Coronary artery (tissue), 2 donors: ENCODE measurements at regions not wholly inside any gene's neighbourhood (a gene's known extent, or its start where the extent isn't known, plus 50 kb on each side); places are given as distances from the start of the nearest gene placed in this dataset.

Experiments used
- DNase-seq: peaks from one replicate; pipeline ENCODE4 v3.0.0-alpha.2; 2017; ENCODE audit warnings: low spot score
- H3K27ac ChIP-seq, 2 donors: fragments of 200-600 bp; sonication (generic); one replicate each; pipeline ENCODE4 v1.5.1; 2016 to 2019
- H3K4me3 ChIP-seq: fragments of 200-600 bp; sonication (generic); 2 replicates; pipeline ENCODE4 v1.5.1; 2016; ENCODE audit warnings: mild to moderate bottlenecking, moderate library complexity
- CTCF ChIP-seq: fragments of 200-600 bp; sonication (generic); IDR thresholded peaks from one replicate; pipeline ENCODE4 v1.5.1; 2019; ENCODE audit warnings: antibody characterized with exemption

- no peak for TF ChIP-seq CTCF
- no peak overlapping the region for H3K4me3 ChIP-seq
- DNase-seq: no peak
- H3K27ac ChIP-seq: no peak overlapping the region
Measured at GRCh38 chr1:73356485-73356884, 841.5 kb downstream of the LRRIQ3 start.

GRCh38 chr1:73343947-73344346 is 854.0 kb downstream of the LRRIQ3 start:
- DNase-seq: no peak
- Histone ChIP-seq H3K4me3 (no peak overlapping the region), H3K27ac (no peak overlapping the region)
- no peak for TF ChIP-seq CTCF

GRCh38 chr1:73333847-73334503 is 864.0 kb downstream of the LRRIQ3 start:
- no peak for TF ChIP-seq CTCF
- Histone ChIP-seq H3K27ac (no peak overlapping the region), H3K4me3 (no peak overlapping the region)
- DNase-seq: no peak

GRCh38 chr1:73331726-73332125 is 866.2 kb downstream of the LRRIQ3 start:
- Histone ChIP-seq H3K4me3 (no peak overlapping the region), H3K27ac (no peak overlapping the region)
- DNase-seq: no peak
- no peak for TF ChIP-seq CTCF

- no peak for TF ChIP-seq CTCF
- H3K27ac ChIP-seq: no peak overlapping the region
- H3K4me3 ChIP-seq: no peak overlapping the region
- no peak for DNase-seq
Measured at GRCh38 chr1:73327998-73328397, 870.0 kb downstream of the LRRIQ3 start.

DNA sequence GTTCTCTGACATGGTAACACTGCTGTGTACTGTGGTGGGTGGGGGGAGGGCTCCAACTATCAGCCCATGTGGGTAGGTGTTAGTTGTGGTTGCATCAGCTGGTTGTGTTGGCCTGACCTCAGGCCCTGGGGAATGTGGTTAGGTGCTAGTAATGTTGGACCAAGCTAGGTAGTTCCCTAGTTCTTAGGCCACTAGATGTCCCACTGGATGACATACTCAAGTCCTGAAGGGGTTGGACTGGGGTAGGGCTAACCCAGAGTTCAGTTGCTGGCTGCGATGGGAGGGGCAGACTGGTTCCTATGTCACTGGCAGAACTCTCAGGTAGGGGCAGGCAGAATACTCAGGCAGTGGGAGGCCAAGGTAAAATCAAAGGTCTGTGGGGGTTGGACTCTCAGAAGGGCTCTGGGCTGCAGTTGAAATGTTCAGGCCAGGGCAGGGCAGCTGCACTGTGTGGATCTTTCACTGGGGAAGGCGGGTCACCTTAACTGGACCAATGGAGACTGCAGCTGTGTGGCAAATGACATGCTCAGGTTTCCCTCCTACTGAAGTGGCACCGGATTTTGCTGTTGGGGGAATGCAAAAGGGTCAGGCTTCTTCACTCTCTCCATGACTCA is 870.7 kb downstream of the LRRIQ3 start:
- no peak overlapping the region for H3K4me3 ChIP-seq
- DNase-seq: no peak
- no peak overlapping the region for H3K27ac ChIP-seq
- no peak for TF ChIP-seq CTCF

- Histone ChIP-seq H3K27ac (no peak overlapping the region), H3K4me3 (no peak overlapping the region)
- TF ChIP-seq CTCF: no peak
- no peak for DNase-seq
Measured at GRCh38 chr1:73326663-73327062, 871.3 kb downstream of the LRRIQ3 start.
